WTC11 (cell line): ENCODE measurements at regions not wholly inside any gene's neighbourhood (a gene's known extent, or its start where the extent isn't known, plus 50 kb on each side); places are given as distances from the start of the nearest gene placed in this dataset.

Experiments
- CTCF ChIP-seq: fragments of 200-600 bp; IDR thresholded peaks from 2 replicates; pipeline ENCODE4 v1.8.0; 2022; ENCODE audit warnings: antibody characterized with exemption
- ESRRA ChIP-seq: sonication (generic); formaldehyde crosslinking; IDR thresholded peaks from 2 replicates; pipeline ENCODE4 v1.8.1; 2022; ENCODE audit warnings: mild to moderate bottlenecking, missing genetic modification reagents, borderline replicate concordance
- RELA ChIP-seq: sonication (generic); formaldehyde crosslinking; IDR thresholded peaks from 2 replicates; pipeline ENCODE4 v1.8.1; 2022; ENCODE audit warnings: missing genetic modification reagents, mild to moderate bottlenecking, borderline replicate concordance
- SP1 ChIP-seq: sonication (generic); formaldehyde crosslinking; conservative IDR thresholded peaks from 2 replicates; pipeline ENCODE4 v1.8.1; 2022; ENCODE audit warnings: missing genetic modification reagents
- ZNF317 ChIP-seq: sonication (generic); formaldehyde crosslinking; IDR thresholded peaks from 2 replicates; pipeline ENCODE4 v1.8.1; 2023; ENCODE audit warnings: low read depth, mild to moderate bottlenecking, moderate library complexity, missing genetic modification reagents, borderline replicate concordance
- TF ChIP-seq, protein P1 (sequence below): sonication (generic); formaldehyde crosslinking; IDR thresholded peaks from 2 replicates; pipeline ENCODE4 v1.8.0; 2022; ENCODE audit warnings: mild to moderate bottlenecking, missing genetic modification reagents

DNA sequence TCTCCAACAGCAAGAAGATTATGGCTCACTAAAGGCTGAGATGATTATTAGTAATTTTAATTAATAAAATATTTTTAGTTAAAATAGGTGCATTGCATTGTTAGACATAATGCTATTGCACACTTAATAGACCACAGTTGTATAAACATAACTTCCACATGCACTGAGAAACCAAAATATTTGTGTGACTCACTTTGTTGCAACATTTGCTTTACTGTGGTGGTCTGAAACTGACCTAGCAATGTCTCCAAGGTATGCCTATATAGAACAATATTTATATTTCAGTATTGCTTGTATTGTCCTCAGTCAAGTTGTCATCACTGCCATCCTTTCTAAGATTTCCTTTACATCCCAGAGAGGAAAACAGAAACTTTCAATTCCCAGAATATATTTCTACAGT is 1215.2 kb downstream of the SI start:
- TF ChIP-seq CTCF (no peak), SP1 (no peak), ESRRA (no peak), ZNF317 (CRISPR knock-in tag) (no peak), RELA (no peak)
- TF ChIP-seq, protein P1, sequence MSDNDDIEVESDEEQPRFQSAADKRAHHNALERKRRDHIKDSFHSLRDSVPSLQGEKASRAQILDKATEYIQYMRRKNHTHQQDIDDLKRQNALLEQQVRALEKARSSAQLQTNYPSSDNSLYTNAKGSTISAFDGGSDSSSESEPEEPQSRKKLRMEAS (CRISPR knock-in tag): no peak
